HG02981 (cell line): ENCODE measurements at regions not wholly inside any gene's neighbourhood (a gene's known extent, or its start where the extent isn't known, plus 50 kb on each side); places are given as distances from the start of the nearest gene placed in this dataset.
"Not testable (repeated sequence)": the region's sequence is repeated elsewhere in the genome, so short reads cannot be mapped to it uniquely, and the experiment has no call there.

Source experiments
- ATAC-seq: cut with Tn5 transposase; IDR thresholded peaks from one replicate; pipeline ENCODE4 v1.9.1; 2021; ENCODE audit warnings: mild to moderate bottlenecking, moderate library complexity; ENCODE audit not compliant: unreplicated experiment

DNA sequence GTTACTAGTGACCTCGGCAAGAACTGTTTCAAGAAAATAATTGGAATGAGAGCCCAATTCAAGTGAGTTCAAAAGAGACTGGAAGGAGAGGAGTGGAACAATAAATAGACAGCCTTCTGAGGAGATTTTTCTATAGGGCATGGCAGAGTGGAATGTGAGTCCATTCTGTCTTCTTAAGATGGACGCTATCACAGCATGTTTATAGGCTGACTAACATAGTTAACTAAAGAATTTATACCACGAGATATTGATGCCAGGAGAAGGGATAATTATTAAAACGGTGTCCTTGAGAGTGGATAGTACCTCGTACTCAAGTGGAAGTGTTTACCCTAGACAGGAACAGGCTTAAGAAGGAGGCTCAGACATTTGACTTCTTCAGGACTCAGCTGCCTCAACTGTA lies 143.5 kb upstream of the RBBP8 start:
- ATAC-seq = no peak

GRCh38 chr18:22790545-22791309 lies 142.4 kb upstream of the RBBP8 start:
- ATAC-seq = no peak

GRCh38 chr18:22791310-22791610 lies 141.9 kb upstream of the RBBP8 start:
- no peak for ATAC-seq

DNA sequence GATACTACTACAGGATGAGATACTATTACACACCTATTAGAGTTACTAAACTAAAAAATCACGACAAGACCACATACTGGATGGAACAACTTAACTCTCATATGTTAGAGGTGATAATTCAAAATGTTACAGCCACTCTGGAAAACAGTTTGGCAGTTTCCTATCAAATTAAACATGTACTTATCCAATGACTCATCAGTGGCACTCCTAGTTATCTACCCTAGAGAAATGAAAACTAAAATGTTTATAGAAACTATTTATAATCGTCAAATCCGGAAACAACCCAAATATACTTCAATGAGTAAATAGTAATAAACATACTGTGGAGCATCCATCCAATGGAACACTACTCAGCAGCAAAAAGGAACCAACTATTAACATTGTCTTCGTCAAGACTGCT lies 137.0 kb upstream of the RBBP8 start:
- no peak for ATAC-seq

- no peak for ATAC-seq
Observed at GRCh38 chr18:22800551-22800951, 132.6 kb upstream of the RBBP8 start.

DNA sequence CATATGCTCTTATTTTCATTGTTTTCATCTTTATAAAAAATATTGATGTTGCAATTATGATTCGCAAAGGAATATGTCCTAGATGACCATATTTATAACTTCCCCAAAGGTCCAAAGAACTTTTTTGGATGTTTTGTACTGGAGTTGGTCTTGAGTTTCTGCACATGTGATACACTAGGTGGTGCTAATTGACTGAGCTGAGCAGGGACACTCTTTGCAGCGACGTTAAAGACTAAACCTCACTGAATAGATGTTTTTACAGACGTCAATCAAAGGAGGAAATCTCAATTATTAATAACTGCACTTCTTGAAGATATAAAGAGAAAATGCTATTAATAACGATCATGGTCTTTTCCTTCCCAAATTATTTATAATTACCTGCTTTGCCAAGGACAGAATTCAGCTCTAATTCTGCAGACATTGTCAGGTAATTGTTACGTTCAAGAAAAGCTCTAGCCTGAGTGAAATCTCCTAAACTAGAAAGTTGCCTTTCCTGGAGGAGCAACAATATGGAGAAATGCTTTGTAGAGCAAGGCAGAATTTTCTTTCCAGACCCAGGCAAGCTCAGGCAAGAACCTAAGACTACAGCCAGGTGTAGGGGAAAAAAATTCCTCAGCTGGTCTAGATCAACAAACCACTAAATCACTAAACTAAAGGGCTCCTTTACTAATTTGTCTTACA lies 119.3 kb upstream of the RBBP8 start:
- ATAC-seq = no peak

DNA sequence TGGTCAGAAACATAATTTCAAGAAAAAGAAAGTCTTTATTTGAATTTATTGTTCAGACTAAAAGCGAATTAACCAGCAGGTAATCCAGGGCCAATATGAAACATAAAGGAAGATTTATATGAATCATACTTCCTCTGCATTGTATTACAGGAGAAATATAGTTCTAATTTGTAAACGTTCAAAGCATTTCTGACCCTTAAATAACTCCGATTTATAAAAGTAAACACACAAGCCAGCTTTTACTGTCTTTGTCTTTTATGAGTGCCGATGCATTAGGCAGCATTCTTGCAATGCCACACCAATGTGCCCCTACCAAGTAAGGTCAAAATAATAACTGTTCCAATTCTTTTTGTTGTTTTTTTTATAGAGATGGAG lies 118.8 kb upstream of the RBBP8 start:
- ATAC-seq = no peak

- no peak for ATAC-seq
Observed at GRCh38 chr18:22816266-22817176, 116.6 kb upstream of the RBBP8 start.

GRCh38 chr18:22817844-22818243 lies 115.3 kb upstream of the RBBP8 start:
- ATAC-seq = no peak

DNA sequence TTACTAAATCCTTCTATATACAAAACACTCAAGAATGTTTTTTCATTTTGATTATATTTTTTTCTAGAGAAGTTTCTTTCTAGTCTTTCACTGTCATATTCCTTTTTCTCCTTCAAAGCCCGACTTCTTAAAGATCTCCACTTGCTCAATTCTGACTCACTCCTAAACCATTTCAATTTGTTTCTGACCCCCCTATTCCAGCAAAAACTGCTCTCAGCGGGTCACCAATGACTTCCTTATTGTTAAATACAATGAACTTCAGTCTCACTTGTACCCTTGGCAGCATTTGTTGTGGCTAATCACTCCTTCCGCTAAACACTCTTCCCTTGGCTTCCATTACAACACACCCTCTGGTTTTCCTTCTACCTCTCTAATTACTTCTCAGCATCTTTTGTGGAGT lies 111.1 kb upstream of the RBBP8 start:
- no peak for ATAC-seq

GRCh38 chr18:22822841-22823508 lies 110.2 kb upstream of the RBBP8 start:
- peak; percentile 75 for ATAC-seq

GRCh38 chr18:22826726-22827125 lies 106.4 kb upstream of the RBBP8 start:
- no peak for ATAC-seq

- ATAC-seq = no peak
Observed at GRCh38 chr18:22827216-22827615, 105.9 kb upstream of the RBBP8 start.

- no peak for ATAC-seq
Observed at GRCh38 chr18:22827741-22828140, 105.4 kb upstream of the RBBP8 start.

GRCh38 chr18:22828171-22828570 lies 105.0 kb upstream of the RBBP8 start:
- no peak for ATAC-seq

DNA sequence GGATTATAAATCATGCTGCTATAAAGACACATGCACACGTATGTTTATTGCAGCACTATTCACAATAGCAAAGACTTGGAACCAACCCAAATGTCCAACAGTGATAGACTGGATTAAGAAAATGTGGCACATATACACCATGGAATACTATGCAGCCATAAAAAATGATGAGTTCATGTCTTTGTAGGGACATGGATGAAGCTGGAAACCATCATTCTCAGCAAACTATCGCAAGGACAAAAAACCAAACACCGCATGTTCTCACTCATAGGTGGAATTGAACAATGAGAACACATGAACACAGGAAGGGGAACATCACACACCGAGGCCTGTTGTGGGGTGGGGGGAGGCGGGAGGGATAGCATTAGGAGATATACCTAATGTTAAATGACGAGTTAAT lies 104.5 kb upstream of the RBBP8 start:
- not testable (repeated sequence) for ATAC-seq

GRCh38 chr18:22829781-22830180 lies 103.3 kb upstream of the RBBP8 start:
- no peak for ATAC-seq

DNA sequence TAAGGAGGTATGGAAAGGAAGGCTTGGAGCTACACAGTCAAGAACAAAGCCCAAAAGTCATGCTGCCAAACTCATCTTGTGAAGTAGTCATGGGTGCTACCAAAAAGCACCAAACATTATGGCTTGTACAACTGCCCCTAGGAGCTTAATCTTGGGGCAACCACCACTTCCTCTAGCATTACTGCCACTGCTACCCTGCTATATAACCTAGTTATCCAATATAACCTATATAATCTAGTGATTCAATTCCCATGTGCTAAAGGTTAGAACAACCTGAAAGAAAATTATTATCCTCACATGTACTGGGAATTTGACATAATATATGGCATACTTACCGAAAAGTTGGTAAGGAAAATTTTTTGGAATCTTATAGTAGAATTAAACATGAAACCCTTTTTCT lies 102.6 kb upstream of the RBBP8 start:
- ATAC-seq = no peak

DNA sequence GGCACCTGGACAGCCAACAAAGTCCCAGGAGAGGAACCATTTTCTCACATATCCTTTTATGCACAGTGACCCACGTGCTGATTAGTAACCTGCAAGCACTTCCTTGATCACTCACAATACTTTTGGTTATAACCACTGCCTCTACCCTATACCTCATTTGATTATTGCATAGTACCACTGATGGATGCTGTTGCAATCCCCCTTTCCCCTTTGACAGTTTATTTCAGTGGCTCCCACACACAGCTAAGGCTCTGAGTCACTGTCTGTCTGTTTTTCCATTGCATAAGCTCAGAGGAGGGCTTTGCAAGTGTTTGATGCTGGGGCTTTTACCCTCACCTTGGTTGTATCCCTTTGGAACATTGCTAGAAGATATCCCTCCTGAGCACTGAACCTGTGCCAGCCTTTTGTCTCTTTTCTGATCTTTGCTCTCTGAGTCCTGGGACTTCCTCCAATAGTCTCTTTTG lies 101.7 kb upstream of the RBBP8 start:
- ATAC-seq = no peak

DNA sequence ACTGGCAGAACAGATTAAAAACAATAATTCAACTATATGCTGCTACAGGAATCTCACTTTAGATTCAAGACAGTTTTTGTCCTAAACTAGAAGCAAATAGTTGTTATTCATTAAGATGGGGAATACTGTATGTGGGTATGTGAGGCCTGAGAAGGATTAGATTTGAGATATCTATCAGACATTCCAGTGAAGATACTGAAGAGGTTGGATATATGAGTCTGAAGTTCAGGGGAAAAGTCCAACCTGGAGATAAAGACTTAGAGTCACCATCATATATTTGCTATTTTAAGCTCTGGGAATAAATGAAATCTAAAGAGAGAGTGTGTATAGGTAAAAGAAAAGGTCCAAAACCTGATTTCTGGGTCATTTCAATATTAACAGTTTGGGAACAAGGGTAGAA lies 96.2 kb upstream of the RBBP8 start:
- no peak for ATAC-seq

DNA sequence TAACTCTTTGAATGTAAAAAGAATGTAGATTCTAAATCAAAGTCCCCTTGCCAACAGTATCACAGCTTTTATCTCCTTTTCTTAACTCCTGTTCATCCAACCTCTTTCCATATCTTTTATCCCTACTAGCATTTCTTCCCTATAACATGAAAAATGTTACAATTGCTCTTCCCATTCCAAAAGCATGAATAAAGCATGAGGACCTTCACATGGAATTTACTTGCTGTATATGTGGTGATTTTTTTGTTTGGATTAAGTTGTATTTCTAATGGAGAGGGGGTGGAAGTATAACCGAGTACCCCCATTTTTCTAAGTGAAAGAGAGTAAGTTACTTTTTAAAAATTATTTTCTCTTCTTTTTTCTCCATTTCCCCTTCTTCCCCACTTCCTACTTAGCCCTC lies 94.9 kb upstream of the RBBP8 start:
- no peak for ATAC-seq
